ENCODE measurements at regions not wholly inside any gene's neighbourhood (a gene's known extent, or its start where the extent isn't known, plus 50 kb on each side); places are given as distances from the start of the nearest gene placed in this dataset.

- no peak for TF ChIP-seq SREBF2 (CRISPR knock-in tag; IDR thresholded peaks at IDR 0.05)
- TF ChIP-seq ZFX (CRISPR knock-in tag; IDR thresholded peaks at IDR 0.05) = no peak
- TF ChIP-seq STAG1 (CRISPR knock-in tag; IDR thresholded peaks at IDR 0.05; ENCODE audit: borderline replicate concordance) = no peak
- TF ChIP-seq SNRNP70 (optimal IDR thresholded peaks at IDR 0.05; ENCODE audit: low read depth, low read length) = no peak
- no peak for TF ChIP-seq RBM22 (IDR thresholded peaks at IDR 0.05; ENCODE audit: low read depth, low read length, poor library complexity, severe bottlenecking)
- no peak for TF ChIP-seq NR3C1 (CRISPR knock-in tag; IDR thresholded peaks at IDR 0.05)
- TF ChIP-seq U2AF2 (optimal IDR thresholded peaks at IDR 0.05; ENCODE audit: low read depth, low read length) = no peak
- TF ChIP-seq ZNF512 (tag; IDR thresholded peaks at IDR 0.05) = no peak
- TF ChIP-seq KLF1 (tag; IDR thresholded peaks at IDR 0.05) = no peak
- TF ChIP-seq NFYB (IDR thresholded peaks at IDR 0.05; ENCODE audit: extremely low read depth, insufficient read length) = no peak
- TF ChIP-seq ELF1 (tag; IDR thresholded peaks at IDR 0.05) = no peak
Observed at GRCh38 chr6:118410001-118410400, 138.1 kb upstream of the PLN start.

Data from K562 (cell line).